Transverse colon (tissue), 4 donors: ENCODE measurements at regions not wholly inside any gene's neighbourhood (a gene's known extent, or its start where the extent isn't known, plus 50 kb on each side); places are given as distances from the start of the nearest gene placed in this dataset.

Source experiments
- DNase-seq: peaks from one replicate; pipeline ENCODE4 v3.0.0-alpha.2; 2019
- H3K27ac ChIP-seq, 4 donors: fragments of 200-600 bp; sonication (generic); 2 replicates each; pipeline ENCODE4 v1.5.1; 2016 to 2018; ENCODE audit warnings: inconsistent platforms in 4 of 4
- H3K27me3 ChIP-seq: fragments of 200-600 bp; sonication (generic); 2 replicates; pipeline ENCODE4 v1.5.1; 2017; ENCODE audit warnings: inconsistent platforms
- H3K36me3 ChIP-seq, 4 donors: fragments of 200-600 bp; sonication (generic); 2 replicates each; pipeline ENCODE4 v1.5.1; 2017 to 2019; ENCODE audit warnings: inconsistent platforms in 4 of 4
- H3K4me1 ChIP-seq, 4 donors: fragments of 200-600 bp; sonication (generic); 2 replicates each; pipeline ENCODE4 v1.5.1; 2017 to 2020; ENCODE audit warnings: inconsistent platforms in 4 of 4
- H3K4me3 ChIP-seq, 4 donors: fragments of 200-600 bp; sonication (generic); 1 replicate in 1 of 4; 2 replicates in 3 of 4; pipeline versions ENCODE4 v1.5.1 to v1.6.1; 2017 to 2019; ENCODE audit warnings: inconsistent platforms in 4 of 4
- H3K9me3 ChIP-seq, 2 donors: fragments of 200-600 bp; sonication (generic); 2 replicates each; pipeline ENCODE4 v1.5.1; 2017 to 2019; ENCODE audit warnings: inconsistent platforms in 2 of 2
- CTCF ChIP-seq, 5 experiments: fragments of 200-600 bp in 3 of 5; fragments of 450-650 bp in 2 of 5; sonication (generic) in 3 of 5; IDR thresholded peaks; 1 replicate in 2 of 5; 2 replicates in 3 of 5; pipeline ENCODE4 v1.5.1; 2016 to 2017; ENCODE audit warnings: antibody characterized with exemption in 5 of 5, inconsistent platforms in 3 of 5, mild to moderate bottlenecking in 2 of 5, moderate library complexity in 1 of 5
- EP300 ChIP-seq: sonication (generic); formaldehyde crosslinking; IDR thresholded peaks from one replicate; pipeline ENCODE4 v1.6.1; 2017; ENCODE audit warnings: antibody characterized with exemption, low read depth
- POLR2A ChIP-seq: fragments of 450-650 bp; IDR thresholded peaks from one replicate; pipeline ENCODE4 v1.6.1; 2016; ENCODE audit warnings: antibody characterized with exemption, mild to moderate bottlenecking, moderate library complexity
- POLR2AphosphoS5 ChIP-seq, 3 donors: sonication (generic); formaldehyde crosslinking; IDR thresholded peaks; one replicate each; pipeline ENCODE4 v1.6.1; 2016; ENCODE audit warnings: antibody characterized with exemption in 3 of 3
- WGBS, 2 donors: methylation state at CpG; one replicate each; pipeline ENCODE4 v1.1.5; 2018; ENCODE audit warnings: low coverage in 1 of 2; 5-methylcytosine and 5-hydroxymethylcytosine counted together
- in situ Hi-C, 4 donors: fragments of 200-750 bp; cut with MboI; loops; one replicate each; pipeline versions ENCODE4 v1.15.0 to v1.15.1; 2017; ENCODE audit warnings: low sequenced_read_pairs in 3 of 4, low pct_ligation_motif_present in 1 of 4, low pct_unique_long_range_greater_than_20kb in 1 of 4
- intact Hi-C: fragments of 100-400 bp; cut with DNase I; formaldehyde crosslinking; loops from one replicate; pipeline ENCODE4 v1.15.1; 2023; ENCODE audit warnings: low total_unique reads

GRCh38 chr12:93954166-93955112 lies 193.9 kb upstream of the PLXNC1 start:
- Histone ChIP-seq H3K27ac (no peak overlapping the region), H3K9me3 (no peaks in the 10 kb centered on the region), H3K4me1 (no peaks in the 10 kb centered on the region), H3K4me3 (no peak overlapping the region), H3K36me3 (no peaks in the 10 kb centered on the region), H3K27me3 (no peaks in the 10 kb centered on the region)
- intact Hi-C loops: no loop called here
- no peak for TF ChIP-seq EP300
- no peak for TF ChIP-seq CTCF (IDR thresholded peaks at IDR 0.05)
- no peak for TF ChIP-seq POLR2AphosphoS5 (IDR thresholded peaks at IDR 0.05)
- no peak for TF ChIP-seq POLR2A
- DNase-seq: no peak
- in situ Hi-C loops: no loop called here
- 75 to 82% methylated on average over 3 to 9 of the region's 9 CpGs for WGBS, 2 donors

GRCh38 chr12:93956551-93956950 lies 191.8 kb upstream of the PLXNC1 start:
- Histone ChIP-seq H3K27ac (no peak overlapping the region), H3K9me3 (no peaks in the 10 kb centered on the region), H3K27me3 (no peaks in the 10 kb centered on the region), H3K4me1 (no peaks in the 10 kb centered on the region), H3K4me3 (no peak overlapping the region), H3K36me3 (no peaks in the 10 kb centered on the region)
- 60 to 77% methylated on average over 1 to 2 of the region's 2 CpGs for WGBS, 2 donors
- intact Hi-C loops (no loop called here), in situ Hi-C loops (no loop called here)
- no peak for TF ChIP-seq EP300
- DNase-seq: no peak

- 95% methylated on average over 1 of the region's 1 CpG; no CpG with 5 or more reads in 1 of the 2 donors for WGBS, 2 donors
- DNase-seq: no peak
- H3K9me3 ChIP-seq: no peaks in the 10 kb centered on the region
- intact Hi-C loops (no loop called here), in situ Hi-C loops (no loop called here)
- H3K36me3 ChIP-seq: no peaks in the 10 kb centered on the region
- no peak overlapping the region for H3K4me3 ChIP-seq
- no peaks in the 10 kb centered on the region for H3K27me3 ChIP-seq
- TF ChIP-seq EP300: no peak
- no peak for TF ChIP-seq POLR2AphosphoS5 (IDR thresholded peaks at IDR 0.05)
- TF ChIP-seq POLR2A: no peak
- TF ChIP-seq CTCF (IDR thresholded peaks at IDR 0.05): no peak
- no peak overlapping the region for H3K27ac ChIP-seq
- no peaks in the 10 kb centered on the region for H3K4me1 ChIP-seq
Observed at GRCh38 chr12:93957168-93957567, 191.2 kb upstream of the PLXNC1 start.

- no peak overlapping the region for H3K4me3 ChIP-seq
- in situ Hi-C loops: no loop called here
Observed at GRCh38 chr12:93957870-93958269, 190.5 kb upstream of the PLXNC1 start.

More at GRCh38 chr12:93957870-93958269, 190.5 kb upstream of the PLXNC1 start:
- H3K27me3 ChIP-seq: no peaks in the 10 kb centered on the region
- intact Hi-C loops: no loop called here
- no peak overlapping the region for H3K27ac ChIP-seq
- no peaks in the 10 kb centered on the region for H3K9me3 ChIP-seq
- H3K36me3 ChIP-seq: no peaks in the 10 kb centered on the region
- H3K4me1 ChIP-seq: no peaks in the 10 kb centered on the region
- DNase-seq: no peak
- TF ChIP-seq POLR2A: no peak
- TF ChIP-seq EP300: no peak
- TF ChIP-seq POLR2AphosphoS5 (IDR thresholded peaks at IDR 0.05): no peak
- no peak for TF ChIP-seq CTCF (IDR thresholded peaks at IDR 0.05)
